ENCODE measurements at regions not wholly inside any gene's neighbourhood (a gene's known extent, or its start where the extent isn't known, plus 50 kb on each side); places are given as distances from the start of the nearest gene placed in this dataset.

DNA sequence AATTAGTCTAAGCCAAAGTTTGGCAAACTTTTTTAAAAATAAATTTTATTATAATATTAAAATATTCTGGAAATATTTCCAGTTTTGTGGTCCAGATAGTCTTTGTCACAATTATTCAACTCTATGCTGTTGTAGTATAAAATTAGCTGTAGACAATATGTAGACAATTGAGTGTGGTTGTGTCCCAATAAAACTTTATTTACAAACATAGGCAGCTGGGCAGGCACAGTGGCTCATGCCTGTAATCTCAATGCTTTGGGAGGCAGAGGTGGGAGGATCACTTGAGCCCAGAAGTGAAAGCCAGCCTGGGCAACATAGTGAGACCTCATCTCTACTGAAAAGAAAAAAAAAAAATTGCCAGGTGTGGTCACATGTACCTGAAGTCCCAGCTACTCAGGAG, 150.5 kb upstream of the EPB41L4A start:
- TF ChIP-seq POLR2A (IDR thresholded peaks at IDR 0.05; ENCODE audit: low read length) (no peak), GATA1 (IDR thresholded peaks at IDR 0.05; ENCODE audit: low read depth, low read length) (no peak)

All from erythroblast (primary cell).